Nephron (organoid): ENCODE measurements at regions not wholly inside any gene's neighbourhood (a gene's known extent, or its start where the extent isn't known, plus 50 kb on each side); places are given as distances from the start of the nearest gene placed in this dataset.

Experiments used
- H3K27ac Mint-ChIP-seq, 3 experiments: 2 replicates each; pipeline ENCODE4 v1.8.0; 2020; ENCODE audit warnings: mixed read lengths in 3 of 3, mild to moderate bottlenecking in 2 of 3, moderate library complexity in 1 of 3
- H3K27me3 Mint-ChIP-seq: 2 replicates; pipeline ENCODE4 v1.8.0; 2021; ENCODE audit warnings: low read depth, mild to moderate bottlenecking, moderate library complexity, mixed read lengths
- H3K36me3 Mint-ChIP-seq: 2 replicates; pipeline ENCODE4 v1.8.0; 2020; ENCODE audit warnings: low read depth, mixed read lengths
- H3K4me1 Mint-ChIP-seq: 2 replicates; pipeline ENCODE4 v1.8.0; 2020; ENCODE audit warnings: mixed read lengths
- H3K4me3 Mint-ChIP-seq, 3 experiments: 2 replicates each; pipeline ENCODE4 v1.8.0; 2020; ENCODE audit warnings: mild to moderate bottlenecking in 3 of 3, mixed read lengths in 3 of 3, moderate library complexity in 2 of 3
- H3K9me3 Mint-ChIP-seq: 2 replicates; pipeline ENCODE4 v1.8.0; 2020; ENCODE audit warnings: mixed read lengths
- TF ChIP-seq, protein P1 (sequence below), 3 experiments: fragments of 200-600 bp; sonication (generic); IDR thresholded peaks; one replicate each; pipeline ENCODE4 v1.5.0; 2021; ENCODE audit warnings: antibody characterized with exemption in 3 of 3; ENCODE audit not compliant: unreplicated experiment in 3 of 3

DNA sequence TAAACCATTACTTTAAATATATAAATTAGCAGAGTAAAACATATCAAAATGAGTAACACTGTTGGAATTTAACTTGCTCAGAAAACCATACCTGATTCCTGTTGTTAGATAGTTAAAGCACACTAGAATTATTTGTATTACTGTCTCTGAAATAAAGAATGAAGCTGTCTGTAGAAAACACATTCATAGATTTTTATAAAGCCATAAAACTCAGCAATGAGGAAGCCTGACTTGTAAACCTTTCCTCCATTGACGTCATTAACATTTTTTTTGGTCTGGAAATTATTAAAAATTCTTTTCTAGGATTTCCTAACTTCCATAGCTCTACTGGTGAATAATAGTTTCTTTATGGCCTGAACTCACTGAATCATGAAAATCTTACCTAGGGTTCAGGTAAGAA is 147.6 kb downstream of the BRMS1L start:
- peaks cover 2% of the 10 kb centered on the region for H3K9me3 Mint-ChIP-seq
- TF ChIP-seq, protein P1, sequence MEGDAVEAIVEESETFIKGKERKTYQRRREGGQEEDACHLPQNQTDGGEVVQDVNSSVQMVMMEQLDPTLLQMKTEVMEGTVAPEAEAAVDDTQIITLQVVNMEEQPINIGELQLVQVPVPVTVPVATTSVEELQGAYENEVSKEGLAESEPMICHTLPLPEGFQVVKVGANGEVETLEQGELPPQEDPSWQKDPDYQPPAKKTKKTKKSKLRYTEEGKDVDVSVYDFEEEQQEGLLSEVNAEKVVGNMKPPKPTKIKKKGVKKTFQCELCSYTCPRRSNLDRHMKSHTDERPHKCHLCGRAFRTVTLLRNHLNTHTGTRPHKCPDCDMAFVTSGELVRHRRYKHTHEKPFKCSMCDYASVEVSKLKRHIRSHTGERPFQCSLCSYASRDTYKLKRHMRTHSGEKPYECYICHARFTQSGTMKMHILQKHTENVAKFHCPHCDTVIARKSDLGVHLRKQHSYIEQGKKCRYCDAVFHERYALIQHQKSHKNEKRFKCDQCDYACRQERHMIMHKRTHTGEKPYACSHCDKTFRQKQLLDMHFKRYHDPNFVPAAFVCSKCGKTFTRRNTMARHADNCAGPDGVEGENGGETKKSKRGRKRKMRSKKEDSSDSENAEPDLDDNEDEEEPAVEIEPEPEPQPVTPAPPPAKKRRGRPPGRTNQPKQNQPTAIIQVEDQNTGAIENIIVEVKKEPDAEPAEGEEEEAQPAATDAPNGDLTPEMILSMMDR (IDR thresholded peaks at IDR 0.05; ENCODE audit: unreplicated experiment in 3 of 3), result no peak

GRCh38 chr14:35971965-35972630 is 146.0 kb downstream of the BRMS1L start:
- H3K27ac Mint-ChIP-seq, result no peak overlapping the region

More for the DNA sequence above, 147.6 kb downstream of the BRMS1L start:
- Mint-ChIP-seq H3K27ac (no peak overlapping the region), H3K4me3 (no peak overlapping the region), H3K4me1 (no peaks in the 10 kb centered on the region), H3K36me3 (no peaks in the 10 kb centered on the region), H3K27me3 (no peaks in the 10 kb centered on the region)

DNA sequence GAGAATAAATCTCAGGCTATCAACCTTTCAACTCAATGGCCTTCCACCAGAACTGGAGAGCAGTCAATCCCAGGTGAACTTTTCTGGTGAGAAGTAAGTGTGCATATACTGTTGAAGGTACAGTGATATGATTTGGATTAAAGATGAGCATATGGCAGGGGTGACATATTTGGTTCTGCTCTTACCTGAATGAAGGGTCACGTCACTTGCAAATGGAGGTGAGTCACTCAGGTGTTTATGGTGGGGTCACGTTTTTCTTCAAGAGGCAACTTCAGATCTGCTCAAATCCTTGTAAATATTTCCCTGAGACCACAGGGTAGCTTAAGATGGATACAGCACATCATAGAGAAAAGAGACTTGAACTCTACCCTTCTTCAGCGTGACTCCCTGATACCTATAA is 143.2 kb downstream of the BRMS1L start:
- Mint-ChIP-seq H3K27me3 (no peaks in the 10 kb centered on the region), H3K9me3 (no peaks in the 10 kb centered on the region), H3K27ac (no peak overlapping the region), H3K4me1 (no peaks in the 10 kb centered on the region), H3K4me3 (no peak overlapping the region), H3K36me3 (no peaks in the 10 kb centered on the region)
- TF ChIP-seq, protein P1 (IDR thresholded peaks at IDR 0.05; ENCODE audit: unreplicated experiment in 3 of 3), result no peak

More at GRCh38 chr14:35971965-35972630, 146.0 kb downstream of the BRMS1L start:
- H3K36me3 Mint-ChIP-seq, result no peaks in the 10 kb centered on the region
- no peaks in the 10 kb centered on the region for H3K27me3 Mint-ChIP-seq
- TF ChIP-seq, protein P1 (IDR thresholded peaks at IDR 0.05; ENCODE audit: unreplicated experiment in 3 of 3), result no peak
- H3K4me1 Mint-ChIP-seq, result no peaks in the 10 kb centered on the region
- no peak overlapping the region for H3K4me3 Mint-ChIP-seq
- H3K9me3 Mint-ChIP-seq, result peaks cover 2% of the 10 kb centered on the region

DNA sequence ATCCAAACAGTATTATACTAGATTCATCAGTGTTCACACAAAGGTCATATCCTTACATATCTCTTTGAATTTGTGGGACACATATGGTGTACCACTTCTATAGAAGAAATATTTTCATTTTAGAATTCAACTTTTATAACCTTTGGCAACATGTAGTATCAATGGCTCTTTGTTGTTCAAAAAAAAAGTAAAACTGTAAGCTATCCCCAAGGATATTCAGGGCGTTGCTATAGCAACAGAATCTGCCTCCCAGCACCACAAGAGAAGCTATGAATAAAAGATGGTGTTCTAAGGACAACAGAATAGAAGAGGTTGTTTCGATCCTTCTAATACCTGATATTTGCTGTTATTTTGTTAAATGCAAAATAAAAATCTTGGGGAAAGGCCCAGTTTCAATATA is 139.3 kb downstream of the BRMS1L start:
- no peaks in the 10 kb centered on the region for H3K27me3 Mint-ChIP-seq
- no peaks in the 10 kb centered on the region for H3K9me3 Mint-ChIP-seq
- no peak overlapping the region for H3K27ac Mint-ChIP-seq
- H3K36me3 Mint-ChIP-seq, result no peaks in the 10 kb centered on the region
- TF ChIP-seq, protein P1 (IDR thresholded peaks at IDR 0.05; ENCODE audit: unreplicated experiment in 3 of 3), result no peak
- no peak overlapping the region for H3K4me3 Mint-ChIP-seq
- no peaks in the 10 kb centered on the region for H3K4me1 Mint-ChIP-seq

DNA sequence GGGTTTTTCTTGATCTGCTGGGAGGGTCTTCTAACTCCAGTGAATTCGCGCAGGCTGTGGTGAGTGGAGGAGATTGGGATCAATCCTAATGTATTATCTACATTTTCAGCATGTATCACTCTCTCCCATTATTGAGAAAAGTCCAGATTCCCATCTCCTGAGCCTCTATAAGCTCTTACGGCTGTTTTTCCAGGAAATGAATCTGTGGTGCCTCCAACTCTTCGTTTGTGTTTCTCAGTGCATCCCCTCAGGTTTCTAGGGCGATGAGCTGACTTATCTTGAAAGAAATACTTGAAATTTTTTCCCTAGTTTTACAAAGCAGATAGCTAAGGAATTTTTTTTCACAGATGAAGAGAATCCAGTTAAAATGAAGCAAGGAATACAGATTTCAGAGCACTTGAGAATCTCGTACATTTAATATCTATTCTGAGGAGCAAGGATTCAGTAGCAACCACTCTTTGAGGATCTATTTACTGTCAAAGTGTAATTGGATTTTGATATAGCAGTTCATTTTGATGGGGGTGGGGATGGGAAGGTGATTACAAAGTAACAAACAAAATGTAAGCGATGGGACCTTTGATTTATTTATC is 138.7 kb downstream of the BRMS1L start:
- H3K9me3 Mint-ChIP-seq, result no peaks in the 10 kb centered on the region
- no peaks in the 10 kb centered on the region for H3K27me3 Mint-ChIP-seq
- TF ChIP-seq, protein P1 (IDR thresholded peaks at IDR 0.05; ENCODE audit: unreplicated experiment in 3 of 3), result no peak
- H3K36me3 Mint-ChIP-seq, result no peaks in the 10 kb centered on the region
- no peak overlapping the region for H3K4me3 Mint-ChIP-seq
- no peak overlapping the region for H3K27ac Mint-ChIP-seq
- no peaks in the 10 kb centered on the region for H3K4me1 Mint-ChIP-seq

- H3K27ac Mint-ChIP-seq, result no peak overlapping the region
- H3K9me3 Mint-ChIP-seq, result no peaks in the 10 kb centered on the region
- no peaks in the 10 kb centered on the region for H3K27me3 Mint-ChIP-seq
- H3K4me3 Mint-ChIP-seq, result no peak overlapping the region
- no peaks in the 10 kb centered on the region for H3K4me1 Mint-ChIP-seq
- TF ChIP-seq, protein P1 (IDR thresholded peaks at IDR 0.05; ENCODE audit: unreplicated experiment in 3 of 3), result no peak
- H3K36me3 Mint-ChIP-seq, result no peaks in the 10 kb centered on the region
Observed at GRCh38 chr14:35963209-35963608, 137.1 kb downstream of the BRMS1L start.
